GM06990 (cell line): ENCODE measurements at regions not wholly inside any gene's neighbourhood (a gene's known extent, or its start where the extent isn't known, plus 50 kb on each side); places are given as distances from the start of the nearest gene placed in this dataset.

Source experiments
- DNase-seq: peaks from one replicate; pipeline ENCODE4 v3.0.0-alpha.2; 2011; ENCODE audit not compliant: insufficient read length; ENCODE audit errors: extremely low read depth
- H3K27me3 ChIP-seq: replicated peaks from 2 replicates; pipeline ENCODE4 v1.6.0; 2011; ENCODE audit warnings: low read length; ENCODE audit not compliant: control insufficient read depth, insufficient read depth
- H3K36me3 ChIP-seq: 2 replicates; pipeline ENCODE4 v1.5.1; 2011; ENCODE audit warnings: low read length; ENCODE audit not compliant: control insufficient read depth, insufficient read depth
- H3K4me3 ChIP-seq: replicated peaks from 2 replicates; pipeline ENCODE4 v1.5.1; 2011; ENCODE audit warnings: low read depth, mild to moderate bottlenecking, control low read depth, low read length
- CTCF ChIP-seq: IDR thresholded peaks from 2 replicates; pipeline ENCODE4 v1.5.1; 2011; ENCODE audit warnings: low read length, control low read depth, mild to moderate bottlenecking, inconsistent platforms; ENCODE audit not compliant: insufficient read depth, poor library complexity, severe bottlenecking

GRCh38 chr6:126180585-126180984 lies 159.3 kb upstream of the CENPW start:
- no peaks in the 10 kb centered on the region for H3K36me3 ChIP-seq
- no peak for DNase-seq
- H3K4me3 ChIP-seq, result no peak overlapping the region
- H3K27me3 ChIP-seq, result no peaks in the 10 kb centered on the region
- TF ChIP-seq CTCF, result no peak

GRCh38 chr6:126181173-126181741 lies 158.7 kb upstream of the CENPW start:
- no peak for DNase-seq

GRCh38 chr6:126181890-126182289 lies 158.0 kb upstream of the CENPW start:
- no peaks in the 10 kb centered on the region for H3K36me3 ChIP-seq
- TF ChIP-seq CTCF, result no peak

More at GRCh38 chr6:126181173-126181741, 158.7 kb upstream of the CENPW start:
- no peak overlapping the region for H3K4me3 ChIP-seq
- H3K27me3 ChIP-seq, result no peaks in the 10 kb centered on the region
- H3K36me3 ChIP-seq, result no peaks in the 10 kb centered on the region
- TF ChIP-seq CTCF, result no peak

GRCh38 chr6:126182650-126183311 lies 157.1 kb upstream of the CENPW start:
- no peak for TF ChIP-seq CTCF
- H3K36me3 ChIP-seq, result no peaks in the 10 kb centered on the region
- DNase-seq, result peak; percentile 14
- H3K4me3 ChIP-seq, result no peak overlapping the region
- no peaks in the 10 kb centered on the region for H3K27me3 ChIP-seq

More at GRCh38 chr6:126181890-126182289, 158.0 kb upstream of the CENPW start:
- H3K27me3 ChIP-seq, result no peaks in the 10 kb centered on the region
- H3K4me3 ChIP-seq, result no peak overlapping the region
- no peak for DNase-seq

GRCh38 chr6:126185774-126186173 lies 154.1 kb upstream of the CENPW start:
- H3K4me3 ChIP-seq, result no peak overlapping the region

More at GRCh38 chr6:126185774-126186173, 154.1 kb upstream of the CENPW start:
- Histone ChIP-seq H3K27me3 (no peaks in the 10 kb centered on the region), H3K36me3 (no peaks in the 10 kb centered on the region)
- TF ChIP-seq CTCF, result no peak
- no peak for DNase-seq
